Endothelial cell of umbilical vein (primary cell): ENCODE measurements at regions not wholly inside any gene's neighbourhood (a gene's known extent, or its start where the extent isn't known, plus 50 kb on each side); places are given as distances from the start of the nearest gene placed in this dataset.
A peak's percentile ranks its signal among the peaks of the same experiment; 100 is the strongest.

Experiments
- BruUV-seq: library from RNA; stranded (reverse); fragments of 400-500 nt; replicated peaks from 2 replicates; lab custom pipeline; 2021; lab: Mats Ljungman, UMichigan
- CTCF ChIA-PET: fragments of 300-600, 350-600 bp; sonication (Branson Sonifier 250); formaldehyde crosslinking; loops from one replicate; lab custom pipeline; 2021; ENCODE audit warnings: antibody characterized with exemption, inconsistent platforms; lab: Charles Lee
- POLR2A ChIA-PET: fragments of 300-600, 350-600 bp; sonication (Branson Sonifier 250); formaldehyde crosslinking; loops from one replicate; lab custom pipeline; 2021; ENCODE audit warnings: antibody characterized with exemption, inconsistent platforms; lab: Charles Lee
- DNase-seq: peaks from one replicate; pipeline ENCODE4 v3.0.0-alpha.2; 2011; ENCODE audit warnings: low read depth, low spot score
- FAIRE-seq: peaks from 2 replicates; lab custom pipeline; 2011; peaks lifted over from hg19 to GRCh38; lab: Jason Lieb, UNC
- H2AFZ ChIP-seq: 2 replicates; pipeline ENCODE4 v1.6.0; 2012; ENCODE audit warnings: low read depth, low read length, control low read depth, inconsistent platforms
- H3K27ac ChIP-seq: 2 replicates; pipeline ENCODE4 v1.5.1; 2011; ENCODE audit warnings: low read depth, mild to moderate bottlenecking, control low read depth, low read length, moderate library complexity; ENCODE audit not compliant: insufficient read depth
- H3K27me3 ChIP-seq, 2 experiments: 2 replicates each; pipeline versions ENCODE4 v1.6.0 to v1.6.1; 2011; ENCODE audit warnings: low read length in 2 of 2, mixed read lengths in 1 of 2; ENCODE audit not compliant: control insufficient read depth in 2 of 2, insufficient read depth in 2 of 2
- H3K36me3 ChIP-seq, 2 experiments: 2 replicates in 1 of 2; 3 replicates in 1 of 2; pipeline ENCODE4 v1.5.1; 2011; ENCODE audit warnings: low read length in 2 of 2, mild to moderate bottlenecking in 1 of 2, moderate library complexity in 1 of 2; ENCODE audit not compliant: control insufficient read depth in 2 of 2, insufficient read depth in 2 of 2; ENCODE audit errors: extremely low read depth in 1 of 2
- H3K4me1 ChIP-seq: 3 replicates; pipeline ENCODE4 v1.5.1; 2011; ENCODE audit warnings: mild to moderate bottlenecking, low read length; ENCODE audit not compliant: control insufficient read depth, insufficient read depth; ENCODE audit errors: extremely low read depth
- H3K4me2 ChIP-seq: 2 replicates; pipeline ENCODE4 v1.6.1; 2011; ENCODE audit warnings: low read length, control low read depth, mixed read lengths; ENCODE audit not compliant: insufficient read depth
- H3K4me3 ChIP-seq, 3 experiments: fragments of 200-600 bp in 1 of 3; sonication (generic), shearing (Covaris generic) in 1 of 3; replicated peaks in 1 of 3; 2 replicates each; pipeline ENCODE4 v1.5.1; 2011 to 2016; ENCODE audit warnings: control low read depth in 3 of 3, low read length in 3 of 3, mild to moderate bottlenecking in 2 of 3, inconsistent platforms in 1 of 3, low read depth in 1 of 3, moderate library complexity in 1 of 3; ENCODE audit not compliant: insufficient read depth in 1 of 3
- H3K79me2 ChIP-seq: 2 replicates; pipeline ENCODE4 v1.6.0; 2012; ENCODE audit warnings: low read length, inconsistent platforms; ENCODE audit not compliant: control insufficient read depth, insufficient read depth
- H3K9ac ChIP-seq: replicated peaks from 2 replicates; pipeline ENCODE3; 2011; ENCODE audit warnings: low read length, control low read depth; ENCODE audit not compliant: insufficient read depth; ENCODE audit errors: extremely low read depth
- H3K9me1 ChIP-seq: replicated peaks from 3 replicates; pipeline ENCODE4 v1.6.0; 2011; ENCODE audit warnings: mild to moderate bottlenecking, low read length; ENCODE audit not compliant: control insufficient read depth, insufficient read depth; ENCODE audit errors: extremely low read depth
- H3K9me3 ChIP-seq: replicated peaks from 2 replicates; pipeline ENCODE4 v1.5.1; 2012; ENCODE audit warnings: low read length, inconsistent platforms; ENCODE audit not compliant: control insufficient read depth, insufficient read depth
- H4K20me1 ChIP-seq: replicated peaks from 2 replicates; pipeline ENCODE3; 2011; ENCODE audit warnings: mild to moderate bottlenecking, low read length; ENCODE audit not compliant: control insufficient read depth, insufficient read depth; ENCODE audit errors: extremely low read depth
- CTCF ChIP-seq, 2 donors: IDR thresholded peaks; 1 replicate in 1 of 2; 2 replicates in 1 of 2; pipeline ENCODE4 v1.5.1; 2011; ENCODE audit warnings: low read length in 2 of 2, mild to moderate bottlenecking in 2 of 2, moderate library complexity in 2 of 2, control low read depth in 1 of 2, inconsistent platforms in 1 of 2, low read depth in 1 of 2; ENCODE audit not compliant: insufficient read depth in 1 of 2; ENCODE audit errors: extremely low read depth in 1 of 2
- EZH2 ChIP-seq: IDR thresholded peaks from 2 replicates; pipeline ENCODE4 v1.6.1; 2012; ENCODE audit warnings: borderline replicate concordance, low read depth, mild to moderate bottlenecking, moderate library complexity, low read length, inconsistent platforms; ENCODE audit not compliant: severe bottlenecking
- JUN ChIP-seq: IDR thresholded peaks from 2 replicates; pipeline ENCODE4 v1.6.1; 2011; ENCODE audit warnings: borderline replicate concordance, low read depth; ENCODE audit not compliant: insufficient read length, insufficient read depth
- MAX ChIP-seq: IDR thresholded peaks from 2 replicates; pipeline ENCODE4 v1.6.1; 2011; ENCODE audit not compliant: insufficient read depth, insufficient read length
- MYC ChIP-seq: IDR thresholded peaks from one replicate; pipeline ENCODE4 v1.6.1; 2011; ENCODE audit warnings: mild to moderate bottlenecking, low read depth, low read length
- POLR2AphosphoS5 ChIP-seq: IDR thresholded peaks from 2 replicates; pipeline ENCODE4 v1.6.1; 2012; ENCODE audit warnings: low read depth, mild to moderate bottlenecking, control low read depth, low read length, moderate library complexity; ENCODE audit not compliant: insufficient read depth
- dilution Hi-C: fragments of 300-500 bp; cut with MboI; formaldehyde crosslinking; loops from one replicate; pipeline ENCODE4 v1.15.0; 2019; ENCODE audit warnings: low sequenced_read_pairs; ENCODE audit not compliant: extremely low pct_ligation_motif_present
- intact Hi-C: fragments of 100-400 bp; cut with micrococcal nuclease; formaldehyde crosslinking; loops from one replicate; pipeline ENCODE4 v1.10.0; 2022

GRCh38 chr2:120586507-120587278, 149.0 kb upstream of the GLI2 start:
- Histone ChIP-seq H3K4me1 (peaks cover 18% of the 10 kb centered on the region), H3K9me1 (no peaks in the 10 kb centered on the region), H3K27ac (no peak overlapping the region), H3K27me3 (peaks cover 14 to 17% of the 10 kb centered on the region in 2 experiments), H3K36me3 (no peaks in the 10 kb centered on the region), H3K9me3 (no peaks in the 10 kb centered on the region), H3K4me2 (no peak overlapping the region), H3K79me2 (no peaks in the 10 kb centered on the region), H2AFZ (no peak overlapping the region), H3K4me3 (no peak overlapping the region), H3K9ac (no peak overlapping the region), H4K20me1 (no peaks in the 10 kb centered on the region)
- ChIA-PET POLR2A (no interaction called here), CTCF (no interaction called here)
- dilution Hi-C loops (no loop called here), intact Hi-C loops (no loop called here)
- DNase-seq (no peak), FAIRE-seq (no peak)
- BruUV-seq, result no TSS peak
- TF ChIP-seq POLR2AphosphoS5 (no peak), MAX (no peak), MYC (no peak), CTCF (IDR thresholded peaks at IDR 0.05; ENCODE audit: extremely low read depth in 1 of 2, insufficient read depth in 1 of 2, low read depth in 1 of 2, low read length in 2 of 2) (no peak), EZH2 (peak; percentile 38), JUN (no peak)
